Stimulated activated CD8-positive, alpha-beta memory T cell treated with anti-CD3 and anti-CD28 coated beads, Interleukin-15, amount 100 ng/mL, for 1 hour (primary cell): ENCODE measurements at regions not wholly inside any gene's neighbourhood (a gene's known extent, or its start where the extent isn't known, plus 50 kb on each side); places are given as distances from the start of the nearest gene placed in this dataset.

Experiments used
- DNase-seq: peaks from one replicate; pipeline ENCODE4 v3.0.0-alpha.2; 2020; ENCODE audit warnings: low read depth

DNA sequence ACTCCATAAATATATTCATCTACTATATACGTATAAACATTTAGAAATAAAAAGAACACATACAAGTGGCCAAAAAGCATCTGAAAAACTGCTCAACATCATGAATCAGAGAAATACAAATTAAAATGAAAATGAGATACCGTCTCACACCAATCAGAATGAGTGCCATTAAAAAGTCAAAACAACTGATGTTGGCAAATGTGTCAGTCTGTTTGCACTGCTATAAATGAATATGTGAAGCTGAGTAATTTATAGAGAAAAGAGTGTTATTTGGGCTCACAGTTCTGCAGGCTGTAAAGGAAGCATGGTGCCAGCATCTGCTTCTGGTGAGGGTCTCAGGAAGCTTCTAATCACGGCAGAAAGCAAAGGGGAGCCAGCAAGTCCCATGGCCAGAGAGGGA lies 620.3 kb upstream of the CCDC54 start:
- DNase-seq: no peak

DNA sequence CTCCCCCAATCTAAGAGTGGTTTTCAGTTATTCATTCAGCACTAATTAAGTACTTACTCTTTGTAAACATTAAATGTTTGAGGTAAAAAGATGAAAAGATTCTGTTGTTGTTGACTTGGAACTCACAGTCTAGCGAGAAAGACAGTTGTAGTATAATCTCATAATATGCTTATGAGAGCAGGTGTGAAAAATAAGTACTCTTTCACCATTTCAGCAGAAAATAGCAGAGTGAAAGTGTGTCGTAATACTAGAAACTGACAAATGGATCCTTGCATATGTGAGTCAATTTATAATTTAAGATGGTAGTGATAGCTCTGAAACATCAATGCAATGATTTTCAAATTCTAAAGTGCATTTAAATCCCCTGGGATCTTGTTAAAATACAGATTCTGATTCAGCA lies 618.8 kb upstream of the CCDC54 start:
- DNase-seq: no peak

DNA sequence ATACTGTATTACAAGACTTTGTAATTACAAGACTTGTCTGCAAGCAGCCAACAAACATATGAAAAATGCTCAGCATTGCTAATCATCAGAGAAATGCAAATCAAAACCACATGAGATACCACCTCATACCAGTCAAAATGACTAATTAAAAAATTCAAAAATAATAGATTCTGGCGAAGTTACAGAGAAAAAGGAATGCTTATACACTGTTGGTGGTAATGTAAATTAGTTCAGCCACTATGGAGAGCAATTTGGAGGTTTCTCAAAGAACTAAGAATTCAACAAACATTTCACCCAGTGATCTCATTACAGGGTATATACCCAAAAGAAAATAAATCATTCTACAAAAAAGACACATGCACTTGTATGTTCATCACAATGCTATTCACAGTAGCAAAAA lies 617.5 kb upstream of the CCDC54 start:
- no peak for DNase-seq

DNA sequence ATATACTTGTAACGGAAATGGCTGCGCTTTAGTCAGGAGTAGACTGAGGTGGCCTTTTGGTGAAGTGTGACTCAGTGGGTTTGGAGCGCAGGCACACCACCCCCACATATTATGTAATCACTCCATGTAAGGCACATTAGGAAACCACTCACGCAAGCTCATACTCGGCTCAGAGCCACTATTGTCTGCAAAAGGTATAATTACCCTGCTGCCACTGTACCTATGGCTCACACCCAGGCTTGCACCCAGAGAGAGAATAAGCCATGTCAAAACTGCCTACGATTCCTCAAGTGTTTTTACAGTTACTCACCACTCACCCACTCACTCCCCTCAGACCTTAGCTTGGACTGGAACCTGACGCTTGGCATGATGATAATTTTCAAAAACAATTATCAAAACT lies 611.9 kb upstream of the CCDC54 start:
- DNase-seq: no peak

DNA sequence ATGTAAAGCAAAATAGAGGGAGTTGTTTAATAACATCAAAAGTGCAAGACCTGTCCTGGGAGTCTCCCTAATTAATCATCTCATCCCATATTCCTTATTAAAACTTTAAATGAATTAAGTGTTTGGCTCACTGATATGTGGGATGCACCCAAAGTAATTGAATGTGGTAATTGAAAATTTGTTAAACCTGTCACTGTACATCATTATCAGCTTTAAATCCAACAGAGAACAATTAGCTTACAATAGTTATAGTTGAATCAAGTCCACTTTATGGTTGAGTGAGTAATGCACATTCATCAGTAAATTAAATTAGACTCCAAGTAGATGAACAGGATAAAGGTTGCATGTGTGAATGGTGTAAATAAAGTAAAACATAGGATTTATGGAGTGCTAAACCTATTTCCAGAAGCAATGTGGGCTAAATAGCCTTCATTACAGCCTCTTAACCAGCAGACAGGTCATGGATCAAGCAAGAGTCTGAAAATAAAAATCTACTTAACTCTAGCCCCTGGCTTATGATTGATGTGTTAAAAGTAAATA lies 608.2 kb upstream of the CCDC54 start:
- DNase-seq: no peak

DNA sequence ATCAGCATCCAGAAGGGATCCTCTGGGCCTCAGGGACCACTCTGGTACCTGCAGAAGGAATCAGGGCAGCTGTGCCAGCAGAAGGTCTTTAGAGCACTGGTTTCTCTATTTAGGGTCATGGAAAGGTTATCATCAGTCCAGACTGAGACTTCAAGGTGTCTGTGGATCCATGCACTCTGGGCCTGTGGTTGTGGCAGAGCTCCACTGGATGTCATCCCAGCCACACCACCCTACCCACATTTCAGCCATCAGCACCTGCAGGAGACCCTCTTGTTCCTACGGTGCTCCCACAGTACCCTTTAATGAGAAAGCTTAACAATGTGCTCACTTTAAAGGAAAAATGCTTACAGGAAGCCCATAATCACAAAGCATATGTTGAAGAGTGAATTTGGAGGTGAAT lies 603.4 kb upstream of the CCDC54 start:
- DNase-seq: no peak

DNA sequence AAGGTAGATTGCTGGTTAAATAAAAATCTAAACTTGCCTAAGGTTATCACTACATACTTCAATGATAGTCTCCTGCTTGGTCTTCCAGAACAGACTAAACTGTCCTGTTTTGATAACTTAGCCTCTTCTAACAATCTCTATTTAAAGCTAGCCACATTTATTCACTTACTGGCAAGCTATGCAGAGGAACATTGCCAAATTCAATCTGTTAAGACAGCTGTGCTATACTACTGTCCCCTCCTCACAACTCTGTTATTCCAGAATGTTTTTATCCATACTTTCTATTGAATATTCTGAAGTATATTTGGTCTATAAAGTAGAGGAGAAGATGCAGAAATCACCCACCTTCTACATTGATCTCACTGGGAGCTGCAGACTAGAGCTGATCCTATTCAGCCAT lies 594.0 kb upstream of the CCDC54 start:
- no peak for DNase-seq

DNA sequence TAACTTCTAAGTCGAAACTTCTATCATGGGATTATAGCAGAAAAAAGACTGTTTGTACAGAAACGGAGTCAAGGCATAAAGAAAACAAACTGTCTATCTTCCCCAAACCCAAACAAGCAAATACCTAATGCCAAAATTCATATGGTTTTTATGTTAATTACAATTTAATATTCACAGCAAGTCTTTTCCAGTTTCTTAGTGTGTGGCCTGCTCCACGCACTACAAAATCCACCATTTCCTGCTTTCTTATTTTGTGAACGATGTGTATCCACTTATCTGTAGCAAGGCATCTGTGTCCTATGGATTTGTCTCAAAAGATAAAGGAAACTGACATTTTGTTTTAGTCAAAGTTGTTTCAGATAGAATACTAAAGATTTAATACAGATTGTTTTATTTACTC lies 588.0 kb upstream of the CCDC54 start:
- no peak for DNase-seq

DNA sequence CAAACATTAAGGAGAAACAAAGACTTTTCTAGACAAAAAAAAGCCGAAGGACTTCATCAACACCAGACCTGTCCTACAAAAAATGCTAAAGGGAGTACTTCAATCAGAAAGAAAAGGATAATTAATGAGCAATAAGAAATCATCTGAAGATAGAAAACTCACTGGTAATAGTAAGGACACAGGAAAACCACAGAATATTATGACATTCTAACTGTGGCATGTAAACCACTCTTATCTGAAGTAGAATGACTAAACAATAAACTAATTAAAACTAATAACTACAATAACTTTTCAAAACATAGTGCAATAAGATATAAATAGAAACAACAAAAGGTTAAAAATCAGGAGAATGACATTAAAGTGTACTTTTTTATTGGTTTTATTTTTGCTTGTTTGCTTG lies 584.5 kb upstream of the CCDC54 start:
- DNase-seq: no peak

DNA sequence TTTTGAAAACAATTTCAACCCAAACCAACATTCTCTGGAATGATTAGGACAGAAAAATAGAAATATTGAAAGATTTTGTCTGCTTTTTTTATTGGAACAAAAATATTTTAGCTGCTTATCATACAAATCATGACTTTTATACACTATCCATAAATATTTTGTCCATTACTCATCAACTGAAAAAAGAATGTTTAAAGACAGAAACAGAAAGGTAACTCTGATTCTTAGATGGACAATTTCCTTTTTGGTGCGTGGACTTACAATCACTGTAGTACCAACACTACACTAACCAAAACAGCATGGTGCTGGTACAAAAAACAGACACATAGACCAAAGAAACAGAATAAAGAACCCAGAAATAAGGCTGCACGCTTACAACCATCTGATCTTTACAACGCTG lies 582.8 kb upstream of the CCDC54 start:
- no peak for DNase-seq

DNA sequence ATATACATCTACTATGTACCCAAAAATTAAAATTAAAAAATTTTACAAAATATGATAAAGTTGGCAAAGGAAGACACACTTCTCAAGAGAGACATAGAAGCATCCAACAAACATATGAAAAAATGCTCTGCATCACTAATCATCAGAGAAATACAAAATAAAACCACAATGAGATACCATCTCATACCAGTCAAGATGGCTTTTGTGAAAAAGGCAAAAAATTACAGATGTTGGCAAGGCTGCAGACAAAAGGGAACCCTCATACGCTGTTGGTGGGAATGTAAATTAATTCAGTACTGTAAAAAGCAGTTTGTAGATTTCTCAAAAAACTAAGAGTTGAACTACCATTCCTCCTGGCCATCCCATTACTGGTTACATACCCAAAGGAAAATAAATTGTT lies 581.7 kb upstream of the CCDC54 start:
- DNase-seq: no peak

DNA sequence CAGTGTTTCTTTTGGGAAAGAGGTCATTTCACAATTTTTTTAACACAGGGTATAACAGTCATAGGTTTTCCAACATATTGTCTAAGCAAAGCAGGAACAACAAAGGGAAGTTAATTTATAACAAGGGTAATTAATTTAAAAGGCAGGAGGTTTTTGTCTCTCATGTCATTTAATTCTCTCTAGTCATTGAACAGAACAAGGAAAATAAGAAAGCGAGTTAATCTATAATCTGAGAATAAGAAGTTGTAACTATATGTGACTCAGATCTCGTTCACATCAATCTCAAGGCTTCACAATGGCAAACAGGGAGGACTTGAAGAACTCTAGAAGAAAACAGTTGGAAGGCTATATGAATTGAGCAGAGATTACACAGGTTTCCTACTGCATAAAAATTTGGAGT lies 579.8 kb upstream of the CCDC54 start:
- DNase-seq: no peak

DNA sequence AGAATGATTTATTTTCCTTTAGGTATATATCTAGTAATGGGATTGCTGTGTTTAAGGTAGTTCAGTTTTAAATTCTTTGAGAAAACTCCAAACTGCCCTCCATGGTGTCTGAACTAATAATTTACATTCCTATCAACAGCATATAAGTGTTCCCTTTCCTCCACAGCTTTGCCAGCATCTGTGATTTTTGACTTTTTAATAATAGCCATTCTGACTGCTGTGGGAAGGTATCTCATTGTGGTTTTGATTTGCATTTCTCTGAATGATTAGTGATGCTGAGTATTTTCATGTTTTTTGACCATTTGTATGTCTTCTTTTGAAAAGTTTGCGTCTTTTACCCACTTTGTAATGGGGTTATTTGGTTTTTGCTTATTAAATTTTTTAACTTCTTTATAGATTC lies 571.6 kb upstream of the CCDC54 start:
- no peak for DNase-seq

DNA sequence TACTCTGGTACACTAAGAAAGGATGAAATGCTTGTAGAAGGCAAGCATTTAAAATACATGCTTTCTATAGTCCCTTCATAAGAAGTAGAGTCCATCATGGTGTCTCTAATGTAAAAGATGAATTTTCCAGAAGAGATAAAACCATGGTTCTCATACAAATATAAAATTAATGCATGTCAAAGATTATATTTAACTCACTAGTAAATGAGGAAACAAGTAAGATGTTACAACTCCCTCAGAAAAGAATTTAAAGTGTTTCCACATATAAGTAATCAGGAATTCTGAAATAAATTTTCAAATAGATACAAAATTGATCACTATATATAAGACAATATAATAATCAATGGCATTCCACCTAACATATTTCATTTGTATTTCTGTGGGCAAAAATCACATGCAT lies 570.3 kb upstream of the CCDC54 start:
- no peak for DNase-seq

DNA sequence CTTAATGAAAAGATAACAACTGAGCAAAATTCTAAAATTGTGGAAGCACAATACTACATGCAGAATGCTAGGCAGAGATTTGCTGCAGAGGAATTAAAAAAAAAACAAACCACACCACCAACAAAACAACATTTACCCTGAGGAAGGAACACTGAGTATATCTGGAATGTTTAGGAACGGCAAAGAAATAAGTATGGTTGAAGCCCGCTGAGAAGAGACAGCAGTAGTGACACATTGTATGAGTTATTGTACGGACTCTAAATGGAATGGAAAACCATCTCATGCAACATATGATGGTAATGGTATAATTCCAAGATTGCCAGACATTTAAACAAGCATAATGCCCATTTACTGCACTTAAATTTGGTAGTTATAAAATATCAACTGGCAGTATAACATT lies 568.2 kb upstream of the CCDC54 start:
- DNase-seq: no peak

DNA sequence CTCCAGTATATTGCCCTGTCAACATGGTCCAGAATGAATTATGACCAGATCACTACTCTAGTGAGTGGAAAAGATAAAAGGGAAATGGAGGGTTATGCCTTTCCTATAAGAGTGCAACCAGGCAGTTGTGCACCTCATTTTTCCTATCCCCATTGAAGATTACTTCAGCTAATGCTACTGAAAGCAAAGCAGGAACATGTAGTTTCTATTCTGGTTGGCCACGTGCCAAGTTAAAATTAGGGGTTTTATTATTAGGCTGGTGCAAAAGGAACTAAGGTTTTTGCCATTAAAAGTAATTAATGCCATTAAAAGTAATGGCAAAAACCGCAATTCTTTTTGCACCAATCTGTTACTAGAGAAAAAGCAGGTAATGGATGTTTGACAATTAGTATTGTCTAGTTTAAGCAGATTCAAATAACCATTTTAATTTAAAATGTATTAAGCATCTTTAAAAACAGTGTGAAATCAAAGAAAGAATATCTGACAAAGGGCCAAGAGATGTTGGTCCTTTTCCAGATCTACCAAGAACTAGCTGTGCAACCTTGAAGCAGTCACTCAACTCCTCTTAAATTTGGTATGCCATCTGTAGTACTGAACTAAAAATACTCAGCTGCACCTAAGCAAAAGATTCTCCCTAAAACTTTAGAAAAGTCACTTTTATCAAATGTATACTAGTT lies 567.5 kb upstream of the CCDC54 start:
- DNase-seq: no peak

DNA sequence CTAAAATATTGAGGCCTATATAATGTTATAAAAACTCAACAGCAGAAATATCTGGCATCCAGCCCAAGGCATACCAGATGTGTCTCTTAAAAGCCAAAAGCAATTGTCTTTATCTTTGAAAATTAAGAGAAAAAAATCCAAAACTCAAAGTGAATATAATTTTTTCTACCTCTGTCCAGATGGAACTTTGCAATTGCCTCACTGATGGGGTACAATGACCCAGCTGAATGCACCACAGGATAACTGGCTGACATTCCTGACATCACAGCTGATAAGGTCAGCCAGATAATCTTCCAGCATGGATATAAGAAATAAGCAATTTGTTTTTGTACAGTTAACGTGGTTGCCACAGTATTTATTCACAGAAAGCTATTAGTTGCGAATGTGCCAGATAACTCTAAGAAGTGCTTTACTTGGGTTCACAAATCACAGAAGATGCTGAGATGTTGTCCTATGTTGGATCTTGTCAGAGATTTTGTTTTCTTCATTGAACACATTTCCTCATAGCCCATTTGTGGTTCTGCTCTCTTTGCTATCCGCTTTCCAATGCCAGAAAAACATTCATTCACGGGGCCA lies 566.9 kb upstream of the CCDC54 start:
- DNase-seq: no peak

DNA sequence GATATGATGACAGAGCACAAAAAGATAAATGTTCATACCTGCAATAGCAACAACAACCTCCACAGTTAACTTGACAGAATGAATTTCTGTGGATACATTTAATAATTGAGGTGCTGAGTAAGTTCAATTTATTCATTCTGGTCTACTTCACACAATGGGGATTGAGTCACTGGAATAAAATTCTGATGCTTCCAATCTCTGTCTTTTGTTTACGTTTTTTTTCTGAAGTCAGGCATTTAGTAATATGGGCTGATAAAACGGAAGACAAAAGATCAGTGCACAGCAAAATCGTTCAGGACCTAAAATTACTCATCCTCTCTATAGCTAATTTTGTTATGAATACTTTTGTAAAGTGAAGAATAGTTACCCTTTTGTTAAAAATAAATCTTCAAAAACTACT lies 565.9 kb upstream of the CCDC54 start:
- DNase-seq: no peak

DNA sequence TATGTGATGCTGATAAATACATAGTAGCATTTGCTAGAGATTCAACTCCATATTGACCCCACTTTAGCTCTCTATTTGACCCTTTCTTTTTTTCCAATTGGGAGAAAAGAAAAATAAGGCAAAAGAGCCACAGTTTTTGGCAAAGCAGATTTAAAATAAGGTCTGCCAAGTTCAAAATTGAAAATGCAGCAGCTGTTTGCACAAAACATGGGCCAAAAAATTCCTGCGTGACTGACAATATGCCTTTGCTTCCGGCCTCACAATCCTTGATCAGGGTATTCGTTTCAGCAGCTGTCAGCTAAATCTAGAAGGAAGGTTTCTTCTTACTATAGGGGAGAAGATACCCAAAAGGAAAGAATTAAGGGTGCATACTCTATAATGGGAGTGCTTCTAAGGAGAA lies 563.5 kb upstream of the CCDC54 start:
- DNase-seq: no peak

DNA sequence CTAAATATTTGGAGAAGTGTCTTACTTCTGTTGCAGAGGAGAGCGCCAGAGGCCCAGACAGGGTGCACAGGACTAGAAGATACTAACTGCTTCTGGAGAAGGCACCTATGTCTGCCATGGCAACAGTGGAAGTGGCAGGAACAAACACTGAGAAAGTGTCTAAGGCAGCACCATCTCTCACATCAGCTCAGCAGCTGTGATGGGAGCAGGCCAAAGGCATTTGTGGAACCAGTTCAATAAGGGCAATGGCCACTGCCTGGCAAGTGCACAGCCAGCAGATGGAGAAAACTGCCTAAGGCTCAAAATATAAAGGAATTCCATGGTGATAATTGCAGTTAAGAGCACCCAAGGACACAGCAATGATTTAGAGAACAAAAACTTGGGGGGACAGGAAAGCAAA lies 563.0 kb upstream of the CCDC54 start:
- no peak for DNase-seq

DNA sequence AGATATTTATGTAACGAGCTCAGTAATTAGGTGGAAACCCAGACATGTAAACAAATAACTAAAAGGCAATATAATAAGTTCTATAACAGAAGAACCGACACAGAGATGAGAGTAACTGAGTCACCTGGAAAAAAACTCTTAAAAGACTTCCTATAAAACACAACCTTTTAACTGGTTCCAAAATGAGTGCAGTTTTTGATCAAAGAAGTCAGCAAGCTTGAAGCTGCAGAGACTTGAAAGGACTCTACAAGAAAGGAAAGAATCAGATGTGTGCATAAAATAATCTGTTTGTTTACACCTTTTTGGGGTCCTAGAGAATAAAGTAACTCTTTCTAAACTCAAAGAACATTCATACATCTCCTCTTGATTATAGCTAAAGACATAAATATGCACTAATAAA lies 560.4 kb upstream of the CCDC54 start:
- no peak for DNase-seq

DNA sequence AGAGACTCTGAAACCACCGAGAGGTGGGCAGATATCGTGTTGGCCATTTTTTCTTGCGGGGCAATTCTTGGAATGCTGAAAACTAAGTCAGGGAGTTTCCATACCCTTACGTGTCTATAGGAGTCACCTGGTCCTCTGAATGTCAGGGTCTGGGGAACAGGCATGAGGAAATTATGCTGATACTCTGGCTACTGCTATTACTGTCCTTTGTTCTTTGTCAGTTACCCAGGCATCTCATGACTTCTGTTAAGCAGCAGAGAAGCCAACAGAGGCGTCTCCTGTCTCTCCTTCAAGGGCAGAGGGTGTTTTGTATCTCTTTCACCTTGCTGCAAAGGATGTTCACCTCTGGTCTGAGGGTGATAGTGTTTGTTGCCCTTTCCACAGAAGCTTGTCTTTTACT lies 559.5 kb upstream of the CCDC54 start:
- DNase-seq: no peak

DNA sequence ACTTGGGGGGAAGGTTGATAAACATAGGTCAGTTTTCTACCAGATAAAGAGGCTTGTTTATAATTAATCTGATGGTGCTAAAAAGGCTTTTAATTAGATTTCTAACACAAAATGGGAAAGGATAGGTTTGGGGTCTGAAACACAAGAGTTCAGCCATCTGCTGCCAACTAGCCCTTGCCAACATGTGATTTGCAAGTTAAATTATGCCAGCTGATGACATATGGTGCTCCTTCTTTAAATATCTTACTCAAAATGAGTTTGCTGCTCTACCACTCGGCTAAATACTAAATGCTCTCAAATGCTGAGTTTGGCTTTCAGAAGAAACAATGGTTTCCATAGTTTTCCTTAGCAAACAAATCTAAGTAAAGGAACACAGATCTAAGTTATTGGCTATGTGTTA lies 557.8 kb upstream of the CCDC54 start:
- no peak for DNase-seq

DNA sequence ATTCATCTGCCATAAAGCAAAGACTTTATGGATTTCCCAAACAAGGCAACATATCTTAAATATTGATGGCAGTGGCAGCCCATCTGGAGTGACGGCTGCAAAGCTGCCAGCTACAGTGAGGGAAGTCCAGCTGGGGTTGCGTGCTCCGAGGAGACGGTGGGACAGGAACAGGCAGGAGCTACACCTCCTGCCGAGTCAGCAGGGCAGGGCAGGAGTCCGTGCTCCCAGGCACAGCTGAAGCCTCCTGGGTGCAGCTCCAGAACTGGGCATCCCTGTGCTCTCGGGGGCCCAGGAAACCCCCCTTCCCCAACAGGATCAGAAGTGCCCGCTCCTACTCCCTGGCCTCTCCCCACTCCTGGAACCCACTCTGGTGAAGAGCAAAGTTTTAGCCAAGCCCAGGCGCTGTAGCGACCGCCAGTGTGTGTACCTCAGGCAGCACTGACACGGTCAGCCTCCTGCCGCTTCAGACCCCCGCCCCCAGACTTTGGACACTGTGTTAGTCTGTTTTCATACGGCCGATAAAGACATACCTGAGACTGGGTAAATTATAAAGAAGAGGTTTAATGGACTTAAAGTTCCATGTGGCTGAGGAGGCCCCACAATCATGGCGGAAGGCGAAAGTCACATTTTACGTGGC lies 556.4 kb upstream of the CCDC54 start:
- DNase-seq: no peak
